Body of pancreas (tissue), 4 donors: ENCODE measurements at regions not wholly inside any gene's neighbourhood (a gene's known extent, or its start where the extent isn't known, plus 50 kb on each side); places are given as distances from the start of the nearest gene placed in this dataset.

ENCODE experiments used
- ATAC-seq: fragments of 150-250 bp; one replicate; pipeline ENCODE4 v1.9.1; 2016
- DNase-seq, 4 donors: peaks; one replicate each; pipeline ENCODE4 v3.0.0-alpha.2; 2019
- H3K27ac ChIP-seq, 4 donors: fragments of 200-600 bp; sonication (generic); 1 replicate in 3 of 4; 2 replicates in 1 of 4; pipeline versions ENCODE4 v1.5.1 to v1.6.1; 2016 to 2019; ENCODE audit warnings: mild to moderate bottlenecking in 1 of 4, mixed read lengths in 1 of 4, moderate library complexity in 1 of 4
- H3K27me3 ChIP-seq, 2 donors: fragments of 200-600 bp; sonication (generic); one replicate each; pipeline ENCODE4 v1.6.0; 2016; ENCODE audit warnings: mild to moderate bottlenecking in 1 of 2
- H3K36me3 ChIP-seq, 2 donors: fragments of 200-600 bp; sonication (generic); replicated peaks in 1 of 2; 2 replicates each; pipeline ENCODE4 v1.5.1; 2016; ENCODE audit warnings: low read depth in 2 of 2; ENCODE audit not compliant: insufficient read depth in 1 of 2
- H3K4me1 ChIP-seq: fragments of 200-600 bp; sonication (generic); one replicate; pipeline ENCODE4 v1.6.0; 2016
- H3K4me3 ChIP-seq, 2 donors: fragments of 200-600 bp; sonication (generic); 1 replicate in 1 of 2; 2 replicates in 1 of 2; pipeline ENCODE4 v1.5.1; 2016 to 2019
- H3K9me3 ChIP-seq, 3 donors: fragments of 200-600 bp; sonication (generic); 1 replicate in 2 of 3; 2 replicates in 1 of 3; pipeline ENCODE4 v1.5.1; 2016
- POLR2A ChIP-seq, 3 donors: fragments of 450-650 bp; IDR thresholded peaks; one replicate each; pipeline ENCODE4 v1.6.1; 2016; ENCODE audit warnings: antibody characterized with exemption in 3 of 3, mild to moderate bottlenecking in 2 of 3
- WGBS, 2 donors: methylation state at CpG; one replicate each; pipeline ENCODE4 v1.1.5; 2017; 5-methylcytosine and 5-hydroxymethylcytosine counted together
- intact Hi-C: fragments of 100-400 bp; cut with DNase I; formaldehyde crosslinking; loops from one replicate; pipeline ENCODE4 v1.15.1; 2023
- TF ChIP-seq, protein P1 (sequence below), 7 experiments: fragments of 450-650 bp in 4 of 7; fragments of 200-600 bp in 3 of 7; sonication (generic) in 3 of 7; IDR thresholded peaks; one replicate each; pipeline ENCODE4 v1.5.1; 2016 to 2019; ENCODE audit warnings: antibody characterized with exemption in 7 of 7

DNA sequence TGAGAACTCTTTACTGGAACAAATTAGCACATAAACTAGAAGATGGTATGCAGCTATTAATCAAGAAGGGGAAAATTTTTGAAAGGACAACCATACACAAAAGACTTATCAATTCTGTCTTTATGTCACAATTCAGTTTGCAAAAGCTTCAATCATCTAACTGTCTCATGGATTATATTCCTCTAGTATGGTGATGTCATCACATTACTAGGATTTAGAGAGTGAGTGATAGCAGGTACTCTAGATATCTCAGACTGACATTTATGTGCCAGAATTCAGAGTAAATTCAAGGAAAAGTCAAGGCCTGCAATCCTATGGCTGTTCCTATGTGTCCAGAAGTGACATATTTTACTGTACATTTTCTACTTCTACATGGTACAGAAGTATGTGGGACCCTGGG lies 318.9 kb upstream of the GRAMD2B start:
- TF ChIP-seq, protein P1, sequence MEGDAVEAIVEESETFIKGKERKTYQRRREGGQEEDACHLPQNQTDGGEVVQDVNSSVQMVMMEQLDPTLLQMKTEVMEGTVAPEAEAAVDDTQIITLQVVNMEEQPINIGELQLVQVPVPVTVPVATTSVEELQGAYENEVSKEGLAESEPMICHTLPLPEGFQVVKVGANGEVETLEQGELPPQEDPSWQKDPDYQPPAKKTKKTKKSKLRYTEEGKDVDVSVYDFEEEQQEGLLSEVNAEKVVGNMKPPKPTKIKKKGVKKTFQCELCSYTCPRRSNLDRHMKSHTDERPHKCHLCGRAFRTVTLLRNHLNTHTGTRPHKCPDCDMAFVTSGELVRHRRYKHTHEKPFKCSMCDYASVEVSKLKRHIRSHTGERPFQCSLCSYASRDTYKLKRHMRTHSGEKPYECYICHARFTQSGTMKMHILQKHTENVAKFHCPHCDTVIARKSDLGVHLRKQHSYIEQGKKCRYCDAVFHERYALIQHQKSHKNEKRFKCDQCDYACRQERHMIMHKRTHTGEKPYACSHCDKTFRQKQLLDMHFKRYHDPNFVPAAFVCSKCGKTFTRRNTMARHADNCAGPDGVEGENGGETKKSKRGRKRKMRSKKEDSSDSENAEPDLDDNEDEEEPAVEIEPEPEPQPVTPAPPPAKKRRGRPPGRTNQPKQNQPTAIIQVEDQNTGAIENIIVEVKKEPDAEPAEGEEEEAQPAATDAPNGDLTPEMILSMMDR (IDR thresholded peaks at IDR 0.05): no peak
- TF ChIP-seq POLR2A (IDR thresholded peaks at IDR 0.05): no peak
- no peak for ATAC-seq
- no peak for DNase-seq

DNA sequence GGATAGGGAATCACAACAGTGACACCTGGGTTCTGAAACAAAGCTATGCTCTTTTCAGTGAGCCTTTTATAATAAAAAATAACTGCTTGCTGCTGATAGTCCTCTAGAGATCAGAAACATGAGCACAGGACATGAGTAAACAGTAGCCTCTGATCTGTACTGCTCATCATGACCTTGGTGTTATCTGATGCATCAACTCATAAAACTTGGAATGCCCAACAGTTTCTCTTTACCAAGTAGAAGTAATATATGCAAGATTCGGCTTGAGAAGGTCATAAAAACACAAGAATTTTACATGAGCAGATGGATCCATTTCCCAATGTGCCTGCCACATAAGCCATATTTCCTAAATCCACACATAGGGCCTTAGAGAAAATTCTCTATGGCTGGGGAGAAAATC lies 318.3 kb upstream of the GRAMD2B start:
- H3K9me3 ChIP-seq: no peaks in the 10 kb centered on the region
- intact Hi-C loops: no loop called here
- no peak overlapping the region for H3K27ac ChIP-seq
- no peak overlapping the region for H3K4me3 ChIP-seq
- H3K27me3 ChIP-seq: no peaks in the 10 kb centered on the region
- 0 to 41% methylated on average over 1 of the region's 1 CpG for WGBS, 2 donors
- ATAC-seq (no peak), DNase-seq (no peak)
- H3K36me3 ChIP-seq: no peaks in the 10 kb centered on the region
- H3K4me1 ChIP-seq: no peaks in the 10 kb centered on the region
- TF ChIP-seq, protein P1 (IDR thresholded peaks at IDR 0.05): no peak
- TF ChIP-seq POLR2A (IDR thresholded peaks at IDR 0.05): no peak

More for the DNA sequence above, 318.9 kb upstream of the GRAMD2B start:
- no peak overlapping the region for H3K27ac ChIP-seq
- no peaks in the 10 kb centered on the region for H3K36me3 ChIP-seq
- no peaks in the 10 kb centered on the region for H3K27me3 ChIP-seq
- H3K4me1 ChIP-seq: no peaks in the 10 kb centered on the region
- H3K9me3 ChIP-seq: no peaks in the 10 kb centered on the region
- no peak overlapping the region for H3K4me3 ChIP-seq
- intact Hi-C loops: no loop called here

DNA sequence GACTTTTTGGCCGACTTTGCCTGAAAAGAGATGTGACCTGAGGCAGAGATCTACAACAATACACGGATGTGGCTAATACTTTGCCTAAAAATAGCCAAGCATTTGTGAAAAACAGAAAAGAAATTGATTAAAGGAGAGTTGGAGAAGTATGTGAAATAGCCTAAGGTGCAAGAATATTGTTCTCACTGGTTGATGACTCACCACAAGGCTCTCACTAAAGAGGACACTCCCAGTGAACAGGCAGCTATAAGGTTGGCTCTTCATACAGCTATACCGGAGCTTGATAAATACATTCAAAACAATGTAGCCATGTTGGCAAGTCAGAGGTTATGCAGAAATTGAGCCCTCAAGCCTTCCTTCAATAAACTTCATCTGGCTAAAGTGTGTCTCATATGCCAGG lies 317.2 kb upstream of the GRAMD2B start:
- TF ChIP-seq POLR2A (IDR thresholded peaks at IDR 0.05): no peak
- TF ChIP-seq, protein P1 (IDR thresholded peaks at IDR 0.05): no peak
- no peaks in the 10 kb centered on the region for H3K27me3 ChIP-seq
- DNase-seq: no peak
- no peak for ATAC-seq
- no peaks in the 10 kb centered on the region for H3K36me3 ChIP-seq
- no peak overlapping the region for H3K27ac ChIP-seq
- H3K9me3 ChIP-seq: no peaks in the 10 kb centered on the region
- no peak overlapping the region for H3K4me3 ChIP-seq
- intact Hi-C loops: no loop called here
- H3K4me1 ChIP-seq: no peaks in the 10 kb centered on the region
- 70 to 78% methylated on average over 3 of the region's 3 CpGs for WGBS, 2 donors

DNA sequence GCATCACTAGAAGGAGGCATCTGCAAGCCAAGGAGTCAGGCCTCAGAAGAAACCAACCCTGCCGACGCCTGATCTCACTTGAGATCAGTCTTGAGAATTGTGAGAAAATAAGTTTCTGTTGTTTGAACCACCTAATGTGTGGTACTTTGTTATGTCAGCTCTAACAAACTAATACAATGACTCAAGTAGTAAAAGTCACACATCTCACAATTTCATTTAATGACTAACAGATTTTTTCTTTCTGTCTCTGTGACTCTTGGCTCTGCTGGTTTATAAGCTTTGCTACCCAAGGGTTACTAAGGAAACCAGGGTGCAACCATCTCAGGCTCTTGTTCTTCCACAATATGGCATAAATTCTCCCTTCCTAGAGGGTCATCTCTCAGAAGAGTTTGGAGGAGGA lies 315.8 kb upstream of the GRAMD2B start:
- no peaks in the 10 kb centered on the region for H3K4me1 ChIP-seq
- H3K9me3 ChIP-seq: no peaks in the 10 kb centered on the region
- no peak for ATAC-seq
- TF ChIP-seq, protein P1 (IDR thresholded peaks at IDR 0.05): no peak
- TF ChIP-seq POLR2A (IDR thresholded peaks at IDR 0.05): no peak
- no peaks in the 10 kb centered on the region for H3K36me3 ChIP-seq
- no peak for DNase-seq
- H3K27me3 ChIP-seq: no peaks in the 10 kb centered on the region
- 90 to 94% methylated on average over 2 of the region's 2 CpGs for WGBS, 2 donors
- H3K4me3 ChIP-seq: no peak overlapping the region
- intact Hi-C loops: no loop called here
- no peak overlapping the region for H3K27ac ChIP-seq

DNA sequence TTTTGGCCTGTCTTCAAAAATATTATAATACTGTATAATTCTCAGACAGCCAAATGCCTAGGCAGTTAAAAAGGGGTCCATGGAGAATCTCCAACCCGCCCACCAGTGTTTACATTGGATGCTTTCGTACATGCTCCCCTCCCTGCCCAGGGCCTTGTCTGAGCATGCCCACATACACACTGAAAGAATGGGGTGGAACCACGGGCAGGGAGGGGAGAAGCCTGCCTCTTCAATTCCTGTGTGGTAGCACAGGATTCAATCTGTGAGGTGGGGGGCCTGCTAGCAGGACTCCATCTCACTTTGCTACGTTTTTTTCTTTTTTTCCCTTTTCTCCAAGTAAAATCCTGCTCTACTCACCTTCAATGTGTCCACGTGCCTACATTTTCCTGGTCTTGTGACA lies 314.7 kb upstream of the GRAMD2B start:
- H3K27me3 ChIP-seq: no peaks in the 10 kb centered on the region
- 72 to 74% methylated on average over 5 of the region's 5 CpGs for whole genome bisulfite sequencing, 2 donors
- TF ChIP-seq POLR2A (IDR thresholded peaks at IDR 0.05): no peak
- TF ChIP-seq, protein P1 (IDR thresholded peaks at IDR 0.05): no peak
- ATAC-seq: no peak
- H3K27ac ChIP-seq: no peak overlapping the region
- no peak overlapping the region for H3K4me3 ChIP-seq
- H3K4me1 ChIP-seq: no peaks in the 10 kb centered on the region
- peaks cover 0 to 5% (median 0%) of the 10 kb centered on the region in 3 donors for H3K9me3 ChIP-seq
- intact Hi-C loops: no loop called here
- no peak for DNase-seq
- H3K36me3 ChIP-seq: no peaks in the 10 kb centered on the region
